Stimulated activated effector memory CD8-positive, alpha-beta T cell treated with anti-CD3 and anti-CD28 coated beads, Interleukin-12 subunit alpha, Interleukin-12 subunit beta, amount 100 ng/mL, for 72 hours (primary cell): ENCODE measurements at regions not wholly inside any gene's neighbourhood (a gene's known extent, or its start where the extent isn't known, plus 50 kb on each side); places are given as distances from the start of the nearest gene placed in this dataset.
A peak's percentile ranks its signal among the peaks of the same experiment; 100 is the strongest.

Experiments used
- ATAC-seq: fragments of 150-1000 bp; cut with Tn5 transposase; 2 replicates; pipeline ENCODE4 v1.10.0; 2021
- DNase-seq, 2 donors: peaks; one replicate each; pipeline ENCODE4 v3.0.0; 2021 to 2022; ENCODE audit warnings: low spot score in 2 of 2
- H3K27ac Mint-ChIP-seq: one replicate; pipeline ENCODE4 v1.8.0; 2022; ENCODE audit warnings: mild to moderate bottlenecking, mixed read lengths
- H3K36me3 Mint-ChIP-seq: one replicate; pipeline ENCODE4 v1.8.0; 2022; ENCODE audit warnings: mild to moderate bottlenecking, mixed read lengths
- H3K4me1 Mint-ChIP-seq: one replicate; pipeline ENCODE4 v1.8.0; 2022; ENCODE audit warnings: mixed read lengths
- H3K4me3 Mint-ChIP-seq: one replicate; pipeline ENCODE4 v1.8.0; 2022; ENCODE audit warnings: mild to moderate bottlenecking, mixed read lengths
- H3K9me3 Mint-ChIP-seq: one replicate; pipeline ENCODE4 v1.8.0; 2022; ENCODE audit warnings: mixed read lengths

- ATAC-seq, result no peak
- H3K36me3 Mint-ChIP-seq, result no peaks in the 10 kb centered on the region
- no peak for DNase-seq
- H3K4me3 Mint-ChIP-seq, result no peak overlapping the region
- no peak overlapping the region for H3K27ac Mint-ChIP-seq
- H3K9me3 Mint-ChIP-seq, result peaks cover 2% of the 10 kb centered on the region
- peaks cover 12% of the 10 kb centered on the region for H3K4me1 Mint-ChIP-seq
Observed at GRCh38 chr16:79337906-79338305, 262.6 kb downstream of the MAF start.

- Mint-ChIP-seq H3K27ac (no peak overlapping the region), H3K36me3 (no peaks in the 10 kb centered on the region), H3K9me3 (peaks cover 2% of the 10 kb centered on the region), H3K4me1 (peaks cover 6% of the 10 kb centered on the region), H3K4me3 (no peak overlapping the region)
- DNase-seq (no peak), ATAC-seq (no peak)
Observed at GRCh38 chr16:79336437-79337229, 263.9 kb downstream of the MAF start.

GRCh38 chr16:79334127-79334526 is 266.4 kb downstream of the MAF start:
- ATAC-seq (no peak), DNase-seq (peak in 1 of 2 donors; percentile 18)
- no peak overlapping the region for H3K27ac Mint-ChIP-seq

GRCh38 chr16:79331066-79331465 is 269.5 kb downstream of the MAF start:
- Mint-ChIP-seq H3K4me1 (peaks cover 23% of the 10 kb centered on the region), H3K36me3 (no peaks in the 10 kb centered on the region), H3K4me3 (no peak overlapping the region), H3K27ac (no peak overlapping the region), H3K9me3 (no peaks in the 10 kb centered on the region)
- DNase-seq, result no peak
- ATAC-seq, result no peak

More at GRCh38 chr16:79334127-79334526, 266.4 kb downstream of the MAF start:
- no peaks in the 10 kb centered on the region for H3K36me3 Mint-ChIP-seq
- peaks cover 12% of the 10 kb centered on the region for H3K4me1 Mint-ChIP-seq
- no peaks in the 10 kb centered on the region for H3K9me3 Mint-ChIP-seq
- H3K4me3 Mint-ChIP-seq, result no peak overlapping the region

GRCh38 chr16:79329967-79330366 is 270.6 kb downstream of the MAF start:
- no peak overlapping the region for H3K4me3 Mint-ChIP-seq
- H3K9me3 Mint-ChIP-seq, result no peaks in the 10 kb centered on the region
- no peak for DNase-seq
- ATAC-seq, result no peak
- no peaks in the 10 kb centered on the region for H3K36me3 Mint-ChIP-seq
- peak overlapping the region; percentile 8 for H3K27ac Mint-ChIP-seq
- H3K4me1 Mint-ChIP-seq, result peaks cover 23% of the 10 kb centered on the region

- Mint-ChIP-seq H3K4me1 (peaks cover 27% of the 10 kb centered on the region), H3K36me3 (no peaks in the 10 kb centered on the region), H3K9me3 (no peaks in the 10 kb centered on the region), H3K4me3 (no peak overlapping the region), H3K27ac (no peak overlapping the region)
- DNase-seq, result no peak
- ATAC-seq, result no peak
Observed at GRCh38 chr16:79329166-79329521, 271.4 kb downstream of the MAF start.

GRCh38 chr16:79328402-79329165 is 272.0 kb downstream of the MAF start:
- Mint-ChIP-seq H3K9me3 (no peaks in the 10 kb centered on the region), H3K4me1 (peaks cover 28% of the 10 kb centered on the region), H3K4me3 (no peak overlapping the region), H3K36me3 (no peaks in the 10 kb centered on the region), H3K27ac (no peak overlapping the region)
- ATAC-seq, result no peak
- no peak for DNase-seq

- Mint-ChIP-seq H3K4me1 (peaks cover 28% of the 10 kb centered on the region), H3K9me3 (no peaks in the 10 kb centered on the region), H3K4me3 (no peak overlapping the region), H3K36me3 (no peaks in the 10 kb centered on the region), H3K27ac (no peak overlapping the region)
- ATAC-seq (no peak), DNase-seq (no peak)
Observed at GRCh38 chr16:79327836-79328235, 272.7 kb downstream of the MAF start.

GRCh38 chr16:79326549-79326948 is 274.0 kb downstream of the MAF start:
- Mint-ChIP-seq H3K36me3 (no peaks in the 10 kb centered on the region), H3K4me1 (peaks cover 28% of the 10 kb centered on the region), H3K4me3 (no peak overlapping the region), H3K27ac (no peak overlapping the region), H3K9me3 (no peaks in the 10 kb centered on the region)
- ATAC-seq (no peak), DNase-seq (no peak)

- Mint-ChIP-seq H3K4me3 (no peak overlapping the region), H3K4me1 (peaks cover 28% of the 10 kb centered on the region), H3K36me3 (no peaks in the 10 kb centered on the region), H3K9me3 (no peaks in the 10 kb centered on the region), H3K27ac (no peak overlapping the region)
- DNase-seq (no peak), ATAC-seq (no peak)
Observed at GRCh38 chr16:79325226-79325945, 275.2 kb downstream of the MAF start.

- DNase-seq (no peak), ATAC-seq (no peak)
- H3K9me3 Mint-ChIP-seq, result no peaks in the 10 kb centered on the region
- no peak overlapping the region for H3K27ac Mint-ChIP-seq
- peaks cover 28% of the 10 kb centered on the region for H3K4me1 Mint-ChIP-seq
- H3K4me3 Mint-ChIP-seq, result no peak overlapping the region
- H3K36me3 Mint-ChIP-seq, result peaks cover 6% of the 10 kb centered on the region
Observed at GRCh38 chr16:79320956-79321355, 279.6 kb downstream of the MAF start.

- H3K4me3 Mint-ChIP-seq, result no peak overlapping the region
- DNase-seq (no peak), ATAC-seq (no peak)
- peaks cover 42% of the 10 kb centered on the region for H3K4me1 Mint-ChIP-seq
- H3K27ac Mint-ChIP-seq, result peak overlapping the region; percentile 91
- no peaks in the 10 kb centered on the region for H3K9me3 Mint-ChIP-seq
- H3K36me3 Mint-ChIP-seq, result peaks cover 9% of the 10 kb centered on the region
Observed at GRCh38 chr16:79318143-79318899, 282.2 kb downstream of the MAF start.

- ATAC-seq, result no peak
- Mint-ChIP-seq H3K36me3 (peaks cover 9% of the 10 kb centered on the region), H3K4me1 (peaks cover 48% of the 10 kb centered on the region), H3K27ac (peak overlapping the region; percentile 91), H3K4me3 (peak overlapping the region; percentile 59), H3K9me3 (no peaks in the 10 kb centered on the region)
- DNase-seq, result no peak
Observed at GRCh38 chr16:79317521-79317920, 283.0 kb downstream of the MAF start.

- Mint-ChIP-seq H3K9me3 (no peaks in the 10 kb centered on the region), H3K4me1 (peaks cover 48% of the 10 kb centered on the region), H3K36me3 (peaks cover 9% of the 10 kb centered on the region), H3K27ac (peak overlapping the region; percentile 91), H3K4me3 (peak overlapping the region; percentile 59)
- no peak for DNase-seq
- ATAC-seq, result no peak
Observed at GRCh38 chr16:79317026-79317425, 283.5 kb downstream of the MAF start.

- Mint-ChIP-seq H3K27ac (peak overlapping the region; percentile 91), H3K4me1 (peaks cover 48% of the 10 kb centered on the region), H3K9me3 (no peaks in the 10 kb centered on the region), H3K36me3 (peaks cover 9% of the 10 kb centered on the region), H3K4me3 (peak overlapping the region; percentile 59)
- ATAC-seq (peak; percentile 95), DNase-seq (peak; percentile 55 to 88)
Observed at GRCh38 chr16:79316004-79316458, 284.5 kb downstream of the MAF start.
